Spleen (tissue), 7 donors: ENCODE measurements at regions not wholly inside any gene's neighbourhood (a gene's known extent, or its start where the extent isn't known, plus 50 kb on each side); places are given as distances from the start of the nearest gene placed in this dataset.

ENCODE experiments used
- CTCF ChIP-seq, 11 experiments: fragments of 200-600 bp in 7 of 11; fragments of 450-650 bp in 4 of 11; sonication (generic) in 4 of 11; IDR thresholded peaks in 8 of 11; conservative IDR thresholded peaks in 3 of 11; 1 replicate in 7 of 11; 2 replicates in 4 of 11; pipeline versions ENCODE4 v1.4.0 to v1.8.0; 2016 to 2021; ENCODE audit warnings: antibody characterized with exemption in 11 of 11, inconsistent platforms in 4 of 11, mild to moderate bottlenecking in 1 of 11
- POLR2AphosphoS5 ChIP-seq, 3 donors: sonication (generic); formaldehyde crosslinking; IDR thresholded peaks; one replicate each; pipeline ENCODE4 v1.5.1; 2017; ENCODE audit warnings: antibody characterized with exemption in 3 of 3
- donor health status: DM: no; HTN: no; CAD: no; lungs with moderate emphysema.
- donor health status: DM: no; HTN: no; CAD: no.
- donor health status: DM: no; HTN: no; CAD: no.

GRCh38 chr17:33751702-33752065, 458.6 kb upstream of the ASIC2 start:
- TF ChIP-seq POLR2AphosphoS5 (IDR thresholded peaks at IDR 0.05), result no peak
- no peak for TF ChIP-seq CTCF (IDR thresholded peaks at IDR 0.05 in 8 of 11, conservative IDR thresholded peaks at IDR 0.05 in 3 of 11)
